ENCODE measurements at regions not wholly inside any gene's neighbourhood (a gene's known extent, or its start where the extent isn't known, plus 50 kb on each side); places are given as distances from the start of the nearest gene placed in this dataset.

GRCh38 chr2:59746291-59746690 is 807.2 kb downstream of the BCL11A start:
- 67 to 80% methylated on average over 1 of the region's 1 CpG for WGBS, 2 donors (ENCODE audit: low coverage in 1 of 2)
- Histone ChIP-seq H3K27ac (no peak overlapping the region), H3K4me1 (no peaks in the 10 kb centered on the region), H3K36me3 (no peaks in the 10 kb centered on the region), H3K9me3 (no peaks in the 10 kb centered on the region), H3K4me3 (no peak overlapping the region), H3K27me3 (no peaks in the 10 kb centered on the region)
- intact Hi-C loops (cut with DNase I; ENCODE audit: low total_unique reads) (no loop called here), in situ Hi-C loops (cut with MboI; ENCODE audit: low pct_ligation_motif_present in 1 of 4, low pct_unique_long_range_greater_than_20kb in 1 of 4, low sequenced_read_pairs in 3 of 4) (no loop called here)
- no peak for TF ChIP-seq CTCF (IDR thresholded peaks at IDR 0.05)
- TF ChIP-seq POLR2AphosphoS5 (IDR thresholded peaks at IDR 0.05) = no peak
- TF ChIP-seq EP300 (IDR thresholded peaks at IDR 0.05; ENCODE audit: low read depth) = no peak
- no peak for TF ChIP-seq POLR2A (IDR thresholded peaks at IDR 0.05)
- DNase-seq = no peak

DNA sequence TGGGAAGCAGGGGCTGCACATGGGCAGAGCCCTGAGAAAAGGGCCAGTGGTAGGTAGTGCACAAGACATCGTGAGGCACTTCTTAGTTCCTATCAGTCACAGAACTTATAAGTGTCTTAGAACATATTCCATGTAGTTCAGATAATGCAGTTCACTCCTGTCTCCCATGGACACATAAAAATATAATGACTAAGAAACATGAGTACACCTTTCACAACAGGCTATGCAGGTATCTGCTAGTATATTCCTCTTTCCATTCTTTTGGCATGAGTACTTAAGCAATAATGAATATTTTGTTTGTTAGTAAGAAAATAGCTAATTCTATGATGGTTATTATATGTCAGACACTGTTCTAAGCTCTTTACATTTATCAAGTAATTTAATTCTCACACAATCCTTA is 808.4 kb downstream of the BCL11A start:
- Histone ChIP-seq H3K36me3 (no peaks in the 10 kb centered on the region), H3K9me3 (no peaks in the 10 kb centered on the region), H3K27ac (no peak overlapping the region), H3K4me1 (no peaks in the 10 kb centered on the region), H3K4me3 (no peak overlapping the region), H3K27me3 (no peaks in the 10 kb centered on the region)
- intact Hi-C loops (cut with DNase I; ENCODE audit: low total_unique reads) (no loop called here), in situ Hi-C loops (cut with MboI; ENCODE audit: low pct_ligation_motif_present in 1 of 4, low pct_unique_long_range_greater_than_20kb in 1 of 4, low sequenced_read_pairs in 3 of 4) (no loop called here)
- 100% methylated on average over 1 of the region's 1 CpG; no CpG with 5 or more reads in 1 of the 2 donors for WGBS, 2 donors (ENCODE audit: low coverage in 1 of 2)
- TF ChIP-seq CTCF (IDR thresholded peaks at IDR 0.05) (no peak), POLR2AphosphoS5 (IDR thresholded peaks at IDR 0.05) (no peak), EP300 (IDR thresholded peaks at IDR 0.05; ENCODE audit: low read depth) (no peak), POLR2A (IDR thresholded peaks at IDR 0.05) (no peak)
- DNase-seq = no peak

GRCh38 chr2:59744436-59744835 is 809.0 kb downstream of the BCL11A start:
- H3K36me3 ChIP-seq = no peaks in the 10 kb centered on the region
- in situ Hi-C loops (cut with MboI; ENCODE audit: low pct_ligation_motif_present in 1 of 4, low pct_unique_long_range_greater_than_20kb in 1 of 4, low sequenced_read_pairs in 3 of 4) = no loop called here
- 57 to 68% methylated on average over 1 of the region's 1 CpG for WGBS, 2 donors (ENCODE audit: low coverage in 1 of 2)

DNA sequence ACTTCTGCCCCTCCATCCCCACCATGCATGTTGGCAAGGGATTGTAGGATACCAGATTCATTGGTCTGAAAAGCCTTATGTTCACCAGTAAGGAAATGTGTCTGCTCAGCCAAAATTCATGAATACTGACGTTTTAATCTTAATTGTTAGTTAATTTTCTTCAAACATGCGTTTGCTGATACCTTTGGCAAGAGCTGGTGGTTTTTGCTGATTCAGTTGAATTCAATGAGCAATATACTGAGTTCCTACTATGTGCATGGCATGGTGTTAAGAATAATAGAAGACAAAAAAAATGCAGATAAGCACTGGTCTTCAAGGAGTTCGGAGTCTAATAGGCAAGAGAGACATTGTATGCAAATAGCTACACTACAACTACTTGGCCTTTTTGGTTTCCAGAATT is 811.6 kb downstream of the BCL11A start:
- DNase-seq = no peak
- in situ Hi-C loops (cut with MboI; ENCODE audit: low pct_ligation_motif_present in 1 of 4, low pct_unique_long_range_greater_than_20kb in 1 of 4, low sequenced_read_pairs in 3 of 4) (no loop called here), intact Hi-C loops (cut with DNase I; ENCODE audit: low total_unique reads) (no loop called here)
- Histone ChIP-seq H3K4me3 (no peak overlapping the region), H3K27me3 (no peaks in the 10 kb centered on the region), H3K4me1 (no peaks in the 10 kb centered on the region), H3K27ac (no peak overlapping the region), H3K9me3 (no peaks in the 10 kb centered on the region), H3K36me3 (no peaks in the 10 kb centered on the region)
- 73 to 76% methylated on average over 3 of the region's 3 CpGs for WGBS, 2 donors (ENCODE audit: low coverage in 1 of 2)
- no peak for TF ChIP-seq POLR2AphosphoS5 (IDR thresholded peaks at IDR 0.05)

More at GRCh38 chr2:59744436-59744835, 809.0 kb downstream of the BCL11A start:
- intact Hi-C loops (cut with DNase I; ENCODE audit: low total_unique reads) = no loop called here
- Histone ChIP-seq H3K4me1 (no peaks in the 10 kb centered on the region), H3K27ac (no peak overlapping the region), H3K4me3 (no peak overlapping the region), H3K27me3 (no peaks in the 10 kb centered on the region), H3K9me3 (no peaks in the 10 kb centered on the region)
- no peak for TF ChIP-seq CTCF (IDR thresholded peaks at IDR 0.05)
- TF ChIP-seq EP300 (IDR thresholded peaks at IDR 0.05; ENCODE audit: low read depth) = no peak
- DNase-seq = no peak

- Histone ChIP-seq H3K4me3 (no peak overlapping the region), H3K36me3 (no peaks in the 10 kb centered on the region), H3K4me1 (no peaks in the 10 kb centered on the region), H3K9me3 (no peaks in the 10 kb centered on the region), H3K27ac (no peak overlapping the region), H3K27me3 (no peaks in the 10 kb centered on the region)
- 72% methylated on average over 4 of the region's 4 CpGs for WGBS, 2 donors (ENCODE audit: low coverage in 1 of 2)
- in situ Hi-C loops (cut with MboI; ENCODE audit: low pct_ligation_motif_present in 1 of 4, low pct_unique_long_range_greater_than_20kb in 1 of 4, low sequenced_read_pairs in 3 of 4) (no loop called here), intact Hi-C loops (cut with DNase I; ENCODE audit: low total_unique reads) (no loop called here)
- TF ChIP-seq CTCF (IDR thresholded peaks at IDR 0.05) (no peak), POLR2A (IDR thresholded peaks at IDR 0.05) (no peak), POLR2AphosphoS5 (IDR thresholded peaks at IDR 0.05) (no peak), EP300 (IDR thresholded peaks at IDR 0.05; ENCODE audit: low read depth) (no peak)
- no peak for DNase-seq
Observed at GRCh38 chr2:59739166-59739565, 814.3 kb downstream of the BCL11A start.

Measured in transverse colon (tissue), 4 donors.